IMR-90 (cell line): ENCODE measurements at regions not wholly inside any gene's neighbourhood (a gene's known extent, or its start where the extent isn't known, plus 50 kb on each side); places are given as distances from the start of the nearest gene placed in this dataset.

ENCODE experiments used
- ATAC-seq: fragments of 200-7000 bp; cut with Tn5 transposase; 2 replicates; pipeline ENCODE4 v1.9.1; 2020; ENCODE audit warnings: low read depth, mild to moderate bottlenecking, moderate library complexity
- BruUV-seq: library from RNA; stranded (reverse); fragments of 400-500 nt; replicated peaks from 2 replicates; lab custom pipeline; 2021; lab: Mats Ljungman, UMichigan
- CTCF ChIA-PET: fragments of 300-600 bp; formaldehyde crosslinking; extraction: SDS; loops from one replicate; lab custom pipeline; 2021; ENCODE audit warnings: antibody characterized with exemption; lab: Yijun Ruan, JAX
- POLR2A ChIA-PET: fragments of 300-600 bp; sonication (Branson Sonifier 250); formaldehyde crosslinking; loops from one replicate; lab custom pipeline; 2022; ENCODE audit warnings: antibody characterized with exemption; ENCODE audit not compliant: unreplicated experiment; lab: Charles Lee
- DNase-seq: peaks from one replicate; pipeline ENCODE4 v3.0.0; 2013
- H2AFZ ChIP-seq: replicated peaks from 2 replicates; pipeline ENCODE3; 2013; ENCODE audit warnings: low read length, mild to moderate bottlenecking; ENCODE audit not compliant: poor library complexity
- H2AK5ac ChIP-seq: 2 replicates; pipeline ENCODE4 v1.6.1; 2013; ENCODE audit warnings: low read depth, low read length, inconsistent platforms
- H2AK9ac ChIP-seq: replicated peaks from 2 replicates; pipeline ENCODE3; 2013; ENCODE audit warnings: mild to moderate bottlenecking, low read depth, low read length, moderate library complexity; ENCODE audit not compliant: poor library complexity
- H2BK120ac ChIP-seq: 2 replicates; pipeline ENCODE4 v1.6.1; 2013; ENCODE audit warnings: low read depth, low read length, inconsistent platforms
- H2BK15ac ChIP-seq: 3 replicates; pipeline ENCODE4 v1.6.1; 2013; ENCODE audit warnings: low read depth, low read length, inconsistent platforms
- H2BK20ac ChIP-seq: 2 replicates; pipeline ENCODE4 v1.6.1; 2013; ENCODE audit warnings: low read depth, mild to moderate bottlenecking, inconsistent platforms, low read length, moderate library complexity
- H2BK5ac ChIP-seq: 2 replicates; pipeline ENCODE4 v1.6.1; 2013; ENCODE audit warnings: mild to moderate bottlenecking, low read depth, low read length, inconsistent platforms; ENCODE audit not compliant: poor library complexity, severe bottlenecking
- H3K14ac ChIP-seq: replicated peaks from 2 replicates; pipeline ENCODE4 v1.6.1; 2013; ENCODE audit warnings: low read depth, low read length, inconsistent platforms
- H3K18ac ChIP-seq: 2 replicates; pipeline ENCODE4 v1.6.1; 2013; ENCODE audit warnings: low read depth, low read length, control low read depth
- H3K23ac ChIP-seq: 2 replicates; pipeline ENCODE4 v1.6.1; 2013; ENCODE audit warnings: low read depth, low read length, inconsistent platforms
- H3K27ac ChIP-seq: 2 replicates; pipeline ENCODE4 v1.5.1; 2013; ENCODE audit warnings: mild to moderate bottlenecking, control low read depth, low read length; ENCODE audit not compliant: insufficient read depth
- H3K27me3 ChIP-seq: 2 replicates; pipeline ENCODE4 v1.6.1; 2013; ENCODE audit warnings: low read length; ENCODE audit not compliant: control insufficient read depth, insufficient read depth
- H3K36me3 ChIP-seq: 2 replicates; pipeline ENCODE4 v1.6.1; 2013; ENCODE audit warnings: low read length, mixed read lengths; ENCODE audit not compliant: control insufficient read depth, insufficient read depth
- H3K4ac ChIP-seq: 2 replicates; pipeline ENCODE4 v1.6.1; 2013; ENCODE audit warnings: low read depth, low read length, inconsistent platforms
- H3K4me1 ChIP-seq: 2 replicates; pipeline ENCODE4 v1.6.1; 2013; ENCODE audit warnings: low read length, mixed read lengths; ENCODE audit not compliant: control insufficient read depth, insufficient read depth
- H3K4me2 ChIP-seq: 2 replicates; pipeline ENCODE4 v1.6.1; 2013; ENCODE audit warnings: low read depth, mild to moderate bottlenecking, control low read depth, low read length, moderate library complexity
- H3K4me3 ChIP-seq: 2 replicates; pipeline ENCODE4 v1.5.1; 2013; ENCODE audit warnings: low read depth, mild to moderate bottlenecking, control low read depth, low read length, moderate library complexity; ENCODE audit not compliant: insufficient read depth
- H3K56ac ChIP-seq: 2 replicates; pipeline ENCODE4 v1.6.1; 2013; ENCODE audit warnings: low read length, inconsistent platforms; ENCODE audit not compliant: insufficient read depth; ENCODE audit errors: extremely low read depth
- H3K79me1 ChIP-seq, 2 experiments: 2 replicates each; pipeline ENCODE4 v1.6.1; 2013; ENCODE audit warnings: low read length in 2 of 2, inconsistent platforms in 1 of 2, low read depth in 1 of 2
- H3K9ac ChIP-seq: 2 replicates; pipeline ENCODE4 v1.6.1; 2013; ENCODE audit warnings: low read depth, low read length, control low read depth
- H3K9me1 ChIP-seq: 2 replicates; pipeline ENCODE4 v1.6.1; 2013; ENCODE audit warnings: low read length, inconsistent platforms; ENCODE audit not compliant: insufficient read depth
- H3K9me3 ChIP-seq: 2 replicates; pipeline ENCODE4 v1.6.1; 2013; ENCODE audit warnings: low read length; ENCODE audit not compliant: control insufficient read depth, insufficient read depth
- H4K20me1 ChIP-seq: 2 replicates; pipeline ENCODE4 v1.6.1; 2013; ENCODE audit warnings: low read length, inconsistent platforms; ENCODE audit not compliant: insufficient read depth
- H4K5ac ChIP-seq: 2 replicates; pipeline ENCODE4 v1.6.1; 2013; ENCODE audit warnings: mild to moderate bottlenecking, low read depth, low read length, control low read depth
- H4K8ac ChIP-seq, 2 experiments: 2 replicates each; pipeline ENCODE4 v1.6.1; 2013; ENCODE audit warnings: low read depth in 2 of 2, low read length in 2 of 2, control low read depth in 1 of 2, inconsistent platforms in 1 of 2
- H4K91ac ChIP-seq: 2 replicates; pipeline ENCODE4 v1.6.1; 2013; ENCODE audit warnings: low read depth, low read length, inconsistent platforms; ENCODE audit not compliant: insufficient read depth
- CEBPB ChIP-seq: IDR thresholded peaks from 2 replicates; pipeline ENCODE4 v1.6.1; 2012; ENCODE audit warnings: low read depth, low read length, improper control_type of control experiment
- CHD1 ChIP-seq: IDR thresholded peaks from 2 replicates; pipeline ENCODE4 v1.6.1; 2012; ENCODE audit warnings: low read depth, low read length, improper control_type of control experiment
- FOS ChIP-seq: fragments of 150-350 bp; IDR thresholded peaks from 2 replicates; pipeline ENCODE4 v1.6.1; 2016; ENCODE audit warnings: low read depth, low read length
- MAFK ChIP-seq: IDR thresholded peaks from 2 replicates; pipeline ENCODE4 v1.6.1; 2012; ENCODE audit warnings: low read depth, low read length, improper control_type of control experiment
- MAZ ChIP-seq: IDR thresholded peaks from 2 replicates; pipeline ENCODE4 v1.6.1; 2012; ENCODE audit warnings: low read depth, mild to moderate bottlenecking, low read length, improper control_type of control experiment, moderate library complexity, borderline replicate concordance
- POLR2A ChIP-seq: IDR thresholded peaks from 2 replicates; pipeline ENCODE4 v1.6.1; 2012; ENCODE audit warnings: mild to moderate bottlenecking, low read depth, low read length
- RAD21 ChIP-seq: IDR thresholded peaks from 2 replicates; pipeline ENCODE4 v1.6.1; 2012; ENCODE audit warnings: low read length, improper control_type of control experiment
- RCOR1 ChIP-seq: IDR thresholded peaks from 2 replicates; pipeline ENCODE4 v1.6.1; 2012; ENCODE audit warnings: mild to moderate bottlenecking, low read length, improper control_type of control experiment; ENCODE audit not compliant: insufficient replicate concordance
- RFX5 ChIP-seq: IDR thresholded peaks from 2 replicates; pipeline ENCODE4 v1.8.0; 2012; ENCODE audit warnings: low read depth, mild to moderate bottlenecking, low read length, moderate library complexity
- SMC3 ChIP-seq: fragments of 150-350 bp; IDR thresholded peaks from 2 replicates; pipeline ENCODE4 v1.6.1; 2016; ENCODE audit warnings: low read depth, mild to moderate bottlenecking, antibody characterized with exemption, low read length, moderate library complexity
- WGBS, 2 experiments: methylation state at CpG; one replicate each; pipeline versions ENCODE4 v1.1.5 to v1.1.7; 2013; ENCODE audit warnings: missing lambda C conversion rate in 2 of 2; ENCODE audit not compliant: insufficient read length in 1 of 2; ENCODE audit errors: extremely low coverage in 2 of 2; 5-methylcytosine and 5-hydroxymethylcytosine counted together
- dilution Hi-C: fragments of 300-500 bp; cut with HindIII; formaldehyde crosslinking; loops from one replicate; pipeline ENCODE4 v1.14.3; 2018; ENCODE audit warnings: low sequenced_read_pairs; ENCODE audit not compliant: unreplicated experiment
- in situ Hi-C: fragments of 300-500 bp; cut with MboI; formaldehyde crosslinking; loops from 3 replicates; pipeline ENCODE4 v1.14.3; 2019; ENCODE audit warnings: low sequenced_read_pairs, inconsistent platforms, mixed read lengths
- intact Hi-C: fragments of 100-400 bp; cut with micrococcal nuclease; formaldehyde crosslinking; loops from 2 replicates; pipeline ENCODE4 v1.10.0; 2022
- TF ChIP-seq, protein P1 (sequence below): conservative IDR thresholded peaks from 2 replicates; pipeline ENCODE4 v1.5.1; 2012; ENCODE audit warnings: mild to moderate bottlenecking, low read depth, low read length, improper control_type of control experiment
- TF ChIP-seq, protein P2 (sequence below): fragments of 150-350 bp; IDR thresholded peaks from 2 replicates; pipeline ENCODE4 v1.6.1; 2017; ENCODE audit warnings: mild to moderate bottlenecking, antibody characterized with exemption, low read length, low read depth
- TF ChIP-seq, protein P3 (sequence below): fragments of 150-350 bp; IDR thresholded peaks from 2 replicates; pipeline ENCODE4 v1.6.1; 2016; ENCODE audit warnings: low read depth, mild to moderate bottlenecking, low read length, moderate library complexity, borderline replicate concordance

DNA sequence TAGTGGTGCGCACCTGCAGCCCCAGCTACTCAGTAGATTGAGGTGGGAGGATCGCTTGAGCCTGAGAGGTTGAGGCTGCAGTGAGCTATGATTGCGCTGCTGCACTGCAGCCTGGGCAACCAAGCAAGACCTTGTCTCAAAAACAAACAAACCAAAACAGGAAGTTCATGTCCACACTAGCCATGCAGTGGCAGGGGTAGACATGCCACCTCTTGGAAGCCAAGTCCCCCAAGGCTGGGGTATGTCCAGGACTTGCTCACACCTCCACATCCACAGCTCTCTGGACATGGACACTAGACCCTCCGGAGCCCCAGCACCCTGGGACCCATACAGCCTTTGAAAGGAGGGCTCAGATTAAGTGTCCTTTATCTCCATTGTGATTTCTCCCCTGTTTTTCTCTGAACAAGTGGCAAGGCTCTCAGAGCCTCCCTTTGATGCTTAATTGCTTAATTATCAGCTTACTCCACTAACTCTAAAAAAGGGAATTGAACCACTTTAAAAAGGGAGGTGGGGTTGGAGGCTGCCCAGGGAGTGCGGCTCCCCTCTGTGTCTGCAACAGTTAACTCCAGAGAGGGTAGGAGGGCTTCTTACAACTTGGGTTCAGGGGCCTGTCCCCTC, 424.6 kb upstream of the C16orf82 start:
- dilution Hi-C loops, result no loop called here
- Histone ChIP-seq H2AK5ac (no peak overlapping the region), H4K91ac (no peak overlapping the region), H4K5ac (no peak overlapping the region), H3K9me1 (no peaks in the 10 kb centered on the region), H3K4ac (no peak overlapping the region), H3K14ac (no peak overlapping the region), H2AK9ac (no peak overlapping the region), H3K23ac (no peak overlapping the region), H3K56ac (no peak overlapping the region), H2BK15ac (no peak overlapping the region), H2AFZ (no peak overlapping the region), H3K9me3 (peaks cover 9% of the 10 kb centered on the region; the same call in 1 of the 2 replicates), H3K9ac (no peak overlapping the region), H2BK5ac (no peak overlapping the region), H3K4me2 (no peak overlapping the region), H4K8ac (no peak overlapping the region), H2BK20ac (no peak overlapping the region), H2BK120ac (no peak overlapping the region), H3K4me1 (no peaks in the 10 kb centered on the region), H3K4me3 (no peak overlapping the region), H4K20me1 (no peaks in the 10 kb centered on the region), H3K36me3 (no peaks in the 10 kb centered on the region), H3K27me3 (no peaks in the 10 kb centered on the region), H3K18ac (no peak overlapping the region), H3K27ac (no peak overlapping the region), H3K79me1 (no peaks in the 10 kb centered on the region)
- intact Hi-C loops, result no loop called here
- BruUV-seq, result no TSS peak
- no peak for DNase-seq
- TF ChIP-seq MAFK, result no peak
- TF ChIP-seq, protein P1, sequence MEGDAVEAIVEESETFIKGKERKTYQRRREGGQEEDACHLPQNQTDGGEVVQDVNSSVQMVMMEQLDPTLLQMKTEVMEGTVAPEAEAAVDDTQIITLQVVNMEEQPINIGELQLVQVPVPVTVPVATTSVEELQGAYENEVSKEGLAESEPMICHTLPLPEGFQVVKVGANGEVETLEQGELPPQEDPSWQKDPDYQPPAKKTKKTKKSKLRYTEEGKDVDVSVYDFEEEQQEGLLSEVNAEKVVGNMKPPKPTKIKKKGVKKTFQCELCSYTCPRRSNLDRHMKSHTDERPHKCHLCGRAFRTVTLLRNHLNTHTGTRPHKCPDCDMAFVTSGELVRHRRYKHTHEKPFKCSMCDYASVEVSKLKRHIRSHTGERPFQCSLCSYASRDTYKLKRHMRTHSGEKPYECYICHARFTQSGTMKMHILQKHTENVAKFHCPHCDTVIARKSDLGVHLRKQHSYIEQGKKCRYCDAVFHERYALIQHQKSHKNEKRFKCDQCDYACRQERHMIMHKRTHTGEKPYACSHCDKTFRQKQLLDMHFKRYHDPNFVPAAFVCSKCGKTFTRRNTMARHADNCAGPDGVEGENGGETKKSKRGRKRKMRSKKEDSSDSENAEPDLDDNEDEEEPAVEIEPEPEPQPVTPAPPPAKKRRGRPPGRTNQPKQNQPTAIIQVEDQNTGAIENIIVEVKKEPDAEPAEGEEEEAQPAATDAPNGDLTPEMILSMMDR, result no peak
- no peak for TF ChIP-seq SMC3
- TF ChIP-seq FOS, result no peak
- TF ChIP-seq MAZ, result no peak
- TF ChIP-seq RFX5, result no peak
- TF ChIP-seq, protein P2, sequence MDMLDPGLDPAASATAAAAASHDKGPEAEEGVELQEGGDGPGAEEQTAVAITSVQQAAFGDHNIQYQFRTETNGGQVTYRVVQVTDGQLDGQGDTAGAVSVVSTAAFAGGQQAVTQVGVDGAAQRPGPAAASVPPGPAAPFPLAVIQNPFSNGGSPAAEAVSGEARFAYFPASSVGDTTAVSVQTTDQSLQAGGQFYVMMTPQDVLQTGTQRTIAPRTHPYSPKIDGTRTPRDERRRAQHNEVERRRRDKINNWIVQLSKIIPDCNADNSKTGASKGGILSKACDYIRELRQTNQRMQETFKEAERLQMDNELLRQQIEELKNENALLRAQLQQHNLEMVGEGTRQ, result no peak
- no peak for TF ChIP-seq POLR2A
- no peak for TF ChIP-seq CEBPB
- no peak for TF ChIP-seq CHD1
- TF ChIP-seq, protein P3, sequence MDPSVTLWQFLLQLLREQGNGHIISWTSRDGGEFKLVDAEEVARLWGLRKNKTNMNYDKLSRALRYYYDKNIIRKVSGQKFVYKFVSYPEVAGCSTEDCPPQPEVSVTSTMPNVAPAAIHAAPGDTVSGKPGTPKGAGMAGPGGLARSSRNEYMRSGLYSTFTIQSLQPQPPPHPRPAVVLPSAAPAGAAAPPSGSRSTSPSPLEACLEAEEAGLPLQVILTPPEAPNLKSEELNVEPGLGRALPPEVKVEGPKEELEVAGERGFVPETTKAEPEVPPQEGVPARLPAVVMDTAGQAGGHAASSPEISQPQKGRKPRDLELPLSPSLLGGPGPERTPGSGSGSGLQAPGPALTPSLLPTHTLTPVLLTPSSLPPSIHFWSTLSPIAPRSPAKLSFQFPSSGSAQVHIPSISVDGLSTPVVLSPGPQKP, result no peak
- TF ChIP-seq RAD21, result no peak
- no peak for TF ChIP-seq RCOR1
- ChIA-PET CTCF (no interaction called here), POLR2A (no interaction called here)
- no peak for ATAC-seq
- no CpG with 5 or more reads among the region's 5 CpGs for WGBS, 2 experiments
- in situ Hi-C loops, result no loop called here
